HL-60 (cell line): ENCODE measurements at regions not wholly inside any gene's neighbourhood (a gene's known extent, or its start where the extent isn't known, plus 50 kb on each side); places are given as distances from the start of the nearest gene placed in this dataset.

Source experiments
- POLR2AphosphoS5 ChIP-seq: IDR thresholded peaks from 2 replicates; pipeline ENCODE4 v1.6.1; 2012; ENCODE audit warnings: low read depth
- TF ChIP-seq, protein P1 (sequence below): IDR thresholded peaks from 2 replicates; pipeline ENCODE4 v1.6.1; 2012; ENCODE audit warnings: low read depth; ENCODE audit not compliant: insufficient replicate concordance
- TF ChIP-seq, protein P2 (sequence below): IDR thresholded peaks from one replicate; pipeline ENCODE4 v1.5.1; 2011; ENCODE audit warnings: low read length, control low read depth, inconsistent platforms; ENCODE audit not compliant: insufficient read depth

DNA sequence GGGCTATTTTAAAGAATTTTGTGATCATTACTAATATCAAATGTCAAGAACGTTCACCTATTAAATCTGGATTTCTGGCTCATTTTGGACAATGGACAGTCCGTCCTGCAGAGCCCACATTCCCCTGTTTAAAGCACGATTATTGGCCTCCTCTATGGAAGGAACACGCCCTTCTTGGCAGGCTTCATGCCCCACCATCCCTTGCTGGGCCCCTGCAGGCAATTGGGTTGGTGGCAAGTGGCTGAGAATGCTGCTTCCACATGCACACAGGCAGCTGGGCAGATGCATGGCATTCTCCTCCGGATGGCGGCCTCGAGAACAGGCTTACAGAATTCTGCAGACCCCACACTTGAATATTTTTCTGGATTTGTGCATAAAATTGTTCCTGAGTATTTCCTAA lies 305.8 kb upstream of the MKI67 start:
- TF ChIP-seq, protein P1, sequence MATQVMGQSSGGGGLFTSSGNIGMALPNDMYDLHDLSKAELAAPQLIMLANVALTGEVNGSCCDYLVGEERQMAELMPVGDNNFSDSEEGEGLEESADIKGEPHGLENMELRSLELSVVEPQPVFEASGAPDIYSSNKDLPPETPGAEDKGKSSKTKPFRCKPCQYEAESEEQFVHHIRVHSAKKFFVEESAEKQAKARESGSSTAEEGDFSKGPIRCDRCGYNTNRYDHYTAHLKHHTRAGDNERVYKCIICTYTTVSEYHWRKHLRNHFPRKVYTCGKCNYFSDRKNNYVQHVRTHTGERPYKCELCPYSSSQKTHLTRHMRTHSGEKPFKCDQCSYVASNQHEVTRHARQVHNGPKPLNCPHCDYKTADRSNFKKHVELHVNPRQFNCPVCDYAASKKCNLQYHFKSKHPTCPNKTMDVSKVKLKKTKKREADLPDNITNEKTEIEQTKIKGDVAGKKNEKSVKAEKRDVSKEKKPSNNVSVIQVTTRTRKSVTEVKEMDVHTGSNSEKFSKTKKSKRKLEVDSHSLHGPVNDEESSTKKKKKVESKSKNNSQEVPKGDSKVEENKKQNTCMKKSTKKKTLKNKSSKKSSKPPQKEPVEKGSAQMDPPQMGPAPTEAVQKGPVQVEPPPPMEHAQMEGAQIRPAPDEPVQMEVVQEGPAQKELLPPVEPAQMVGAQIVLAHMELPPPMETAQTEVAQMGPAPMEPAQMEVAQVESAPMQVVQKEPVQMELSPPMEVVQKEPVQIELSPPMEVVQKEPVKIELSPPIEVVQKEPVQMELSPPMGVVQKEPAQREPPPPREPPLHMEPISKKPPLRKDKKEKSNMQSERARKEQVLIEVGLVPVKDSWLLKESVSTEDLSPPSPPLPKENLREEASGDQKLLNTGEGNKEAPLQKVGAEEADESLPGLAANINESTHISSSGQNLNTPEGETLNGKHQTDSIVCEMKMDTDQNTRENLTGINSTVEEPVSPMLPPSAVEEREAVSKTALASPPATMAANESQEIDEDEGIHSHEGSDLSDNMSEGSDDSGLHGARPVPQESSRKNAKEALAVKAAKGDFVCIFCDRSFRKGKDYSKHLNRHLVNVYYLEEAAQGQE, result no peak
- TF ChIP-seq, protein P2, sequence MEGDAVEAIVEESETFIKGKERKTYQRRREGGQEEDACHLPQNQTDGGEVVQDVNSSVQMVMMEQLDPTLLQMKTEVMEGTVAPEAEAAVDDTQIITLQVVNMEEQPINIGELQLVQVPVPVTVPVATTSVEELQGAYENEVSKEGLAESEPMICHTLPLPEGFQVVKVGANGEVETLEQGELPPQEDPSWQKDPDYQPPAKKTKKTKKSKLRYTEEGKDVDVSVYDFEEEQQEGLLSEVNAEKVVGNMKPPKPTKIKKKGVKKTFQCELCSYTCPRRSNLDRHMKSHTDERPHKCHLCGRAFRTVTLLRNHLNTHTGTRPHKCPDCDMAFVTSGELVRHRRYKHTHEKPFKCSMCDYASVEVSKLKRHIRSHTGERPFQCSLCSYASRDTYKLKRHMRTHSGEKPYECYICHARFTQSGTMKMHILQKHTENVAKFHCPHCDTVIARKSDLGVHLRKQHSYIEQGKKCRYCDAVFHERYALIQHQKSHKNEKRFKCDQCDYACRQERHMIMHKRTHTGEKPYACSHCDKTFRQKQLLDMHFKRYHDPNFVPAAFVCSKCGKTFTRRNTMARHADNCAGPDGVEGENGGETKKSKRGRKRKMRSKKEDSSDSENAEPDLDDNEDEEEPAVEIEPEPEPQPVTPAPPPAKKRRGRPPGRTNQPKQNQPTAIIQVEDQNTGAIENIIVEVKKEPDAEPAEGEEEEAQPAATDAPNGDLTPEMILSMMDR, result no peak
- TF ChIP-seq POLR2AphosphoS5, result no peak
